Bronchial epithelial cell (primary cell): ENCODE measurements at regions not wholly inside any gene's neighbourhood (a gene's known extent, or its start where the extent isn't known, plus 50 kb on each side); places are given as distances from the start of the nearest gene placed in this dataset.

Source experiments
- DNase-seq: peaks from one replicate; pipeline ENCODE4 v3.0.0-alpha.2; 2010; ENCODE audit warnings: low read depth
- FAIRE-seq: peaks from 2 replicates; lab custom pipeline; 2011; peaks lifted over from hg19 to GRCh38; lab: Jason Lieb, UNC
- H3K27me3 ChIP-seq: 2 replicates; pipeline ENCODE4 v1.5.1; 2011; ENCODE audit warnings: low read length; ENCODE audit not compliant: control insufficient read depth, insufficient read depth
- H3K36me3 ChIP-seq: 2 replicates; pipeline ENCODE4 v1.5.1; 2011; ENCODE audit warnings: low read length; ENCODE audit not compliant: control insufficient read depth, insufficient read depth
- H3K4me3 ChIP-seq: 2 replicates; pipeline ENCODE4 v1.5.1; 2011; ENCODE audit warnings: mild to moderate bottlenecking, low read depth, low read length, control low read depth
- CTCF ChIP-seq: IDR thresholded peaks from 2 replicates; pipeline ENCODE4 v1.5.1; 2011; ENCODE audit warnings: mild to moderate bottlenecking, moderate library complexity, low read length, control low read depth, inconsistent platforms; ENCODE audit not compliant: insufficient read depth, severe bottlenecking

DNA sequence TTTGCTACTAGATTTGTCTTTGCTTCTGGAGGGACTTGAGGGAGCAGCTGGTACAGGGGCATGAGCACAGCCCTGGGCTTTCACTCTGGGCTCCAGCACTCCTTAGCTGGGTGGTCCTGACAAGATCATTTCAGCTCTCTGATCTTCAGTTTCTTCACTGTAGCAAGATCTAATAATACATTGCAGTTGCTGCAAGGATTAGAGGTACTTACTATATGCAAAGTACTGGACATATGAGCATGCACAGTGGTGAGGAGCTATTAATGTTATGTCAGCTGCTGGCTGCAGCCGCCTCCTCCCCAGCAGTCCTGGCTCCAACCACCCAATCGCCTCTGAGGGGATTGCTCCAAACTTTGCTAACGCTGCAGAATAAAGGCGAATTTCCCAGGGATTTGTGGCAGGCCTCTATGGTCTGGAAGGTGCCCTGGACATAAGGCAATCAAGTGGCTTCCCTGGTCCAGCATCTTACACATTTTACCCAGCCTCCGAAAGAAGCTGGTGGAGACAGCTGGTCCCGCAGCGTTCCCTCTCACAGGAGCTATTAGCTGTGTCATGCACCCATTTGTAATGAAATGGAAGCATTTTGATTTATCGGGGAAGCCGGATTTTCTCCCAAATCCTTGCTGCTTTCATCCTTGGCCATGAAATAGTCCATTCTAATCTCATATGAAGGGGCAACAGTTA, 96.7 kb downstream of the RHOB start:
- Histone ChIP-seq H3K36me3 (no peaks in the 10 kb centered on the region), H3K27me3 (no peaks in the 10 kb centered on the region), H3K4me3 (no peak overlapping the region)
- FAIRE-seq = no peak
- no peak for DNase-seq
- no peak for TF ChIP-seq CTCF

GRCh38 chr2:20544153-20544747, 97.4 kb downstream of the RHOB start:
- Histone ChIP-seq H3K4me3 (no peak overlapping the region), H3K27me3 (no peaks in the 10 kb centered on the region), H3K36me3 (no peaks in the 10 kb centered on the region)
- no peak for TF ChIP-seq CTCF
- FAIRE-seq (no peak), DNase-seq (no peak)

DNA sequence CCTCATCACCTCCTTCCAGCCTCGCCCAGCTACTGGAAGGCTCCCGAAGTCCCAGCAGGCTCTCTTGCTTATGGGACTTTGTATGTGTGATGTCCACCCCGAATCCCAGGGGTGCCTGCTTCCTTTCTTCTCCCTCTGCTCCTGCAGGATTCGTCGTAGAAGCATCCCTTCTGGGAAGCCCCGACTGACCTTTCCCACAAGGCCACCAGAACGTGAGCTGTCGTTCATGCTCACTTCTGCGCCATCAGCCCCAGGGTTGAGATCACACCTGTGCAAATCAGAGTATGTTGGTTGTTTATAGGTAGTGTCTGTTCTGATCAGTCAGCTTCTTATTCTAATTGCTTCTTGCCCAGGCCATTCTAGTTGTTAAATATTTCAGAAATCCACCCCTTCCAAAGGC, 101.8 kb downstream of the HS1BP3 start:
- no peak for TF ChIP-seq CTCF
- no peaks in the 10 kb centered on the region for H3K36me3 ChIP-seq
- H3K27me3 ChIP-seq = no peaks in the 10 kb centered on the region
- FAIRE-seq (no peak), DNase-seq (no peak)
- no peak overlapping the region for H3K4me3 ChIP-seq

DNA sequence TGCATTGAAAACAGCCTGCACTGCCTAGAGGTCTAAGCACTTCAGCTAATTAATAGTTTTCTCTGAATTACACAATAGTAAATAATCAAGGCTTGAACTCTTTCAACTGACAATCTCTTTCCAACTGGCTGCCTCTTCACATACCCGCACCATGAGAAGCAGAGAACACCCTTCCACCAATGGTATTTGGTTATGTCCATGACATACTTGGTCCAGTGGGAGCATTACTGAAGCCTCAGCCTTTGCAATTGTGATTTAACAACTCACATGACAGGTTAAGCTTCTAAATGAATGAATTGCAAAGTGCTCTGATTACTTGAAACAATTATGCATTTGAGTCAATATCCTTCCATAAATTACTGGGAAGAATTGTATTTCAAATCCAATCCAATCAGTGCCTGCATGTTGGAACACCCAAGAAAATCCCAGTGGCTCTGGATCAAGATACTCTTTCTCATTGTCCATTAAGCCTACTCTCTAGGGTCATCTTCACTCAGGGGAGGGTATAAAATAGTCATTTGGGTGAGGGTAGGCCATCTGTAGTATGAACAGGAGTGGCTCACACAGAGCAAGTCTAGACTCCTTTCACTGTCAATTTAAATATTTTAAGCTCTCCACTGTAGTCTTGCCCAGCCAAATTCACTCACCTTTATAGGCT, 101.1 kb downstream of the HS1BP3 start:
- FAIRE-seq (no peak), DNase-seq (no peak)
- no peaks in the 10 kb centered on the region for H3K27me3 ChIP-seq
- TF ChIP-seq CTCF = no peak
- no peaks in the 10 kb centered on the region for H3K36me3 ChIP-seq
- H3K4me3 ChIP-seq = no peak overlapping the region

- TF ChIP-seq CTCF = no peak
- DNase-seq (no peak), FAIRE-seq (no peak)
- H3K4me3 ChIP-seq = no peak overlapping the region
- H3K36me3 ChIP-seq = no peaks in the 10 kb centered on the region
- H3K27me3 ChIP-seq = no peaks in the 10 kb centered on the region
Observed at GRCh38 chr2:20551260-20551944, 99.5 kb downstream of the HS1BP3 start.
